ENCODE measurements at regions not wholly inside any gene's neighbourhood (a gene's known extent, or its start where the extent isn't known, plus 50 kb on each side); places are given as distances from the start of the nearest gene placed in this dataset.
A peak's percentile ranks its signal among the peaks of the same experiment; 100 is the strongest.
"Not testable (repeated sequence)": the region's sequence is repeated elsewhere in the genome, so short reads cannot be mapped to it uniquely, and the experiment has no call there.

- DNase-seq, result no peak
Observed at GRCh38 chr10:22158426-22158825, 59.4 kb downstream of the EBLN1 start.

- DNase-seq, result no peak
Observed at GRCh38 chr10:22156750-22157149, 61.1 kb downstream of the EBLN1 start.

GRCh38 chr10:22152403-22152802, 65.4 kb downstream of the EBLN1 start:
- no peak for DNase-seq

GRCh38 chr10:22150842-22151241, 67.0 kb downstream of the EBLN1 start:
- no peak for DNase-seq

GRCh38 chr10:22148961-22149360, 68.9 kb downstream of the EBLN1 start:
- DNase-seq, result no peak

- not testable (repeated sequence) for DNase-seq
Observed at GRCh38 chr10:22145873-22146272, 71.9 kb downstream of the EBLN1 start.

- DNase-seq, result no peak
Observed at GRCh38 chr10:22137542-22137941, 80.3 kb downstream of the EBLN1 start.

- DNase-seq, result no peak
Observed at GRCh38 chr10:22135591-22135990, 82.2 kb downstream of the EBLN1 start.

GRCh38 chr10:22133749-22134624, 83.8 kb downstream of the EBLN1 start:
- peak; percentile 3 for DNase-seq

GRCh38 chr10:22130824-22131223, 87.0 kb downstream of the EBLN1 start:
- DNase-seq, result not testable (repeated sequence)

- not testable (repeated sequence) for DNase-seq
Observed at GRCh38 chr10:22129612-22130011, 88.2 kb downstream of the EBLN1 start.

- DNase-seq, result not testable (repeated sequence)
Observed at GRCh38 chr10:22121181-22121580, 96.6 kb downstream of the EBLN1 start.

GRCh38 chr10:22120072-22120471, 97.7 kb downstream of the EBLN1 start:
- DNase-seq, result not testable (repeated sequence)

- not testable (repeated sequence) for DNase-seq
Observed at GRCh38 chr10:22119575-22119974, 98.2 kb downstream of the EBLN1 start.

- no peak for DNase-seq
Observed at GRCh38 chr10:22111705-22112104, 106.1 kb downstream of the EBLN1 start.

- DNase-seq, result no peak
Observed at GRCh38 chr10:22111260-22111659, 106.6 kb downstream of the EBLN1 start.

GRCh38 chr10:22110761-22111160, 107.1 kb downstream of the EBLN1 start:
- DNase-seq, result no peak

GRCh38 chr10:22105270-22105669, 101.7 kb upstream of the DNAJC1 start:
- DNase-seq, result no peak

- DNase-seq, result no peak
Observed at GRCh38 chr10:22103701-22104470, 100.4 kb upstream of the DNAJC1 start.

- no peak for DNase-seq
Observed at GRCh38 chr10:22097696-22098095, 94.2 kb upstream of the DNAJC1 start.

- not testable (repeated sequence) for DNase-seq
Observed at GRCh38 chr10:22091260-22091659, 87.7 kb upstream of the DNAJC1 start.

GRCh38 chr10:22087402-22087738, 83.8 kb upstream of the DNAJC1 start:
- DNase-seq, result no peak

GRCh38 chr10:22086730-22087401, 83.3 kb upstream of the DNAJC1 start:
- DNase-seq, result no peak

- DNase-seq, result not testable (repeated sequence)
Observed at GRCh38 chr10:22079921-22080320, 76.4 kb upstream of the DNAJC1 start.

All from inflammatory macrophage treated with lipopolysaccharide for 4 hours (primary cell).